Activated naive CD8-positive, alpha-beta T cell treated with anti-CD3 and anti-CD28 coated beads for 36 hours (primary cell): ENCODE measurements at regions not wholly inside any gene's neighbourhood (a gene's known extent, or its start where the extent isn't known, plus 50 kb on each side); places are given as distances from the start of the nearest gene placed in this dataset.

Experiments used
- DNase-seq: peaks from one replicate; pipeline ENCODE4 v3.0.0; 2021
- H3K27ac Mint-ChIP-seq: one replicate; pipeline ENCODE4 v1.8.0; 2022; ENCODE audit warnings: mild to moderate bottlenecking, moderate library complexity, mixed read lengths
- H3K27me3 Mint-ChIP-seq: one replicate; pipeline ENCODE4 v1.8.0; 2022; ENCODE audit warnings: mild to moderate bottlenecking, mixed read lengths
- H3K36me3 Mint-ChIP-seq: one replicate; pipeline ENCODE4 v1.8.0; 2021; ENCODE audit warnings: mild to moderate bottlenecking, mixed read lengths
- H3K4me1 Mint-ChIP-seq: one replicate; pipeline ENCODE4 v1.8.0; 2021; ENCODE audit warnings: mixed read lengths
- H3K4me3 Mint-ChIP-seq: one replicate; pipeline ENCODE4 v1.8.0; 2022; ENCODE audit warnings: mild to moderate bottlenecking, moderate library complexity, mixed read lengths
- H3K9me3 Mint-ChIP-seq: one replicate; pipeline ENCODE4 v1.8.0; 2022; ENCODE audit warnings: mixed read lengths

- no peak overlapping the region for H3K27ac Mint-ChIP-seq
- peak; percentile 14 for DNase-seq
- no peak overlapping the region for H3K4me3 Mint-ChIP-seq
- no peaks in the 10 kb centered on the region for H3K27me3 Mint-ChIP-seq
- no peaks in the 10 kb centered on the region for H3K36me3 Mint-ChIP-seq
- peaks cover 2% of the 10 kb centered on the region for H3K9me3 Mint-ChIP-seq
- peaks cover 2% of the 10 kb centered on the region for H3K4me1 Mint-ChIP-seq
Observed at GRCh38 chr2:4047961-4048891, 344.9 kb downstream of the DCDC2C start.

GRCh38 chr2:4049463-4049862, 346.1 kb downstream of the DCDC2C start:
- peaks cover 2% of the 10 kb centered on the region for H3K4me1 Mint-ChIP-seq
- H3K27ac Mint-ChIP-seq, result no peak overlapping the region
- H3K4me3 Mint-ChIP-seq, result no peak overlapping the region
- H3K36me3 Mint-ChIP-seq, result no peaks in the 10 kb centered on the region
- no peaks in the 10 kb centered on the region for H3K9me3 Mint-ChIP-seq
- no peaks in the 10 kb centered on the region for H3K27me3 Mint-ChIP-seq
- DNase-seq, result no peak

- H3K27ac Mint-ChIP-seq, result no peak overlapping the region
- no peak overlapping the region for H3K4me3 Mint-ChIP-seq
- no peaks in the 10 kb centered on the region for H3K4me1 Mint-ChIP-seq
- no peaks in the 10 kb centered on the region for H3K27me3 Mint-ChIP-seq
- no peaks in the 10 kb centered on the region for H3K36me3 Mint-ChIP-seq
- no peak for DNase-seq
- H3K9me3 Mint-ChIP-seq, result no peaks in the 10 kb centered on the region
Observed at GRCh38 chr2:4053769-4054493, 350.6 kb downstream of the DCDC2C start.

- Mint-ChIP-seq H3K36me3 (no peaks in the 10 kb centered on the region), H3K27ac (no peak overlapping the region), H3K4me1 (no peaks in the 10 kb centered on the region)
Observed at GRCh38 chr2:4066217-4066616, 362.8 kb downstream of the DCDC2C start.

GRCh38 chr2:4073026-4073569, 369.7 kb downstream of the DCDC2C start:
- H3K9me3 Mint-ChIP-seq, result no peaks in the 10 kb centered on the region
- no peaks in the 10 kb centered on the region for H3K4me1 Mint-ChIP-seq
- no peak for DNase-seq
- no peaks in the 10 kb centered on the region for H3K36me3 Mint-ChIP-seq
- no peak overlapping the region for H3K27ac Mint-ChIP-seq
- H3K4me3 Mint-ChIP-seq, result no peak overlapping the region
- H3K27me3 Mint-ChIP-seq, result no peaks in the 10 kb centered on the region

More at GRCh38 chr2:4066217-4066616, 362.8 kb downstream of the DCDC2C start:
- no peak overlapping the region for H3K4me3 Mint-ChIP-seq
- no peaks in the 10 kb centered on the region for H3K27me3 Mint-ChIP-seq
- H3K9me3 Mint-ChIP-seq, result no peaks in the 10 kb centered on the region
- no peak for DNase-seq

- Mint-ChIP-seq H3K27me3 (no peaks in the 10 kb centered on the region), H3K4me1 (no peaks in the 10 kb centered on the region), H3K27ac (no peak overlapping the region), H3K4me3 (no peak overlapping the region), H3K36me3 (peaks cover 2% of the 10 kb centered on the region), H3K9me3 (no peaks in the 10 kb centered on the region)
- no peak for DNase-seq
Observed at GRCh38 chr2:4077017-4077416, 373.6 kb downstream of the DCDC2C start.

- Mint-ChIP-seq H3K27me3 (no peaks in the 10 kb centered on the region), H3K27ac (no peak overlapping the region), H3K36me3 (peaks cover 2% of the 10 kb centered on the region), H3K9me3 (peaks cover 1% of the 10 kb centered on the region), H3K4me1 (no peaks in the 10 kb centered on the region), H3K4me3 (no peak overlapping the region)
- no peak for DNase-seq
Observed at GRCh38 chr2:4085186-4085585, 381.8 kb downstream of the DCDC2C start.

- DNase-seq, result no peak
- Mint-ChIP-seq H3K36me3 (no peaks in the 10 kb centered on the region), H3K4me1 (no peaks in the 10 kb centered on the region), H3K4me3 (no peak overlapping the region), H3K9me3 (no peaks in the 10 kb centered on the region), H3K27me3 (no peaks in the 10 kb centered on the region), H3K27ac (no peak overlapping the region)
Observed at GRCh38 chr2:4090668-4091630, 387.6 kb downstream of the DCDC2C start.

GRCh38 chr2:4091869-4092268, 388.5 kb downstream of the DCDC2C start:
- no peaks in the 10 kb centered on the region for H3K9me3 Mint-ChIP-seq
- H3K4me1 Mint-ChIP-seq, result no peaks in the 10 kb centered on the region
- no peak for DNase-seq
- H3K4me3 Mint-ChIP-seq, result no peak overlapping the region
- no peaks in the 10 kb centered on the region for H3K36me3 Mint-ChIP-seq
- H3K27me3 Mint-ChIP-seq, result no peaks in the 10 kb centered on the region
- no peak overlapping the region for H3K27ac Mint-ChIP-seq

GRCh38 chr2:4094743-4095142, 391.4 kb downstream of the DCDC2C start:
- no peaks in the 10 kb centered on the region for H3K4me1 Mint-ChIP-seq
- no peak for DNase-seq
- no peaks in the 10 kb centered on the region for H3K9me3 Mint-ChIP-seq
- H3K27ac Mint-ChIP-seq, result no peak overlapping the region
- H3K27me3 Mint-ChIP-seq, result no peaks in the 10 kb centered on the region
- H3K4me3 Mint-ChIP-seq, result no peak overlapping the region
- no peaks in the 10 kb centered on the region for H3K36me3 Mint-ChIP-seq

GRCh38 chr2:4096978-4097766, 393.8 kb downstream of the DCDC2C start:
- H3K9me3 Mint-ChIP-seq, result no peaks in the 10 kb centered on the region
- DNase-seq, result no peak
- no peaks in the 10 kb centered on the region for H3K4me1 Mint-ChIP-seq
- no peaks in the 10 kb centered on the region for H3K36me3 Mint-ChIP-seq
- no peak overlapping the region for H3K4me3 Mint-ChIP-seq
- no peaks in the 10 kb centered on the region for H3K27me3 Mint-ChIP-seq
- H3K27ac Mint-ChIP-seq, result no peak overlapping the region

- Mint-ChIP-seq H3K9me3 (no peaks in the 10 kb centered on the region), H3K36me3 (no peaks in the 10 kb centered on the region), H3K4me3 (no peak overlapping the region), H3K27me3 (no peaks in the 10 kb centered on the region), H3K27ac (no peak overlapping the region), H3K4me1 (no peaks in the 10 kb centered on the region)
- DNase-seq, result no peak
Observed at GRCh38 chr2:4098137-4098536, 394.8 kb downstream of the DCDC2C start.

- Mint-ChIP-seq H3K27me3 (no peaks in the 10 kb centered on the region), H3K36me3 (no peaks in the 10 kb centered on the region), H3K27ac (no peak overlapping the region), H3K4me1 (no peaks in the 10 kb centered on the region), H3K4me3 (no peak overlapping the region), H3K9me3 (no peaks in the 10 kb centered on the region)
- no peak for DNase-seq
Observed at GRCh38 chr2:4101936-4102335, 398.6 kb downstream of the DCDC2C start.

- no peak overlapping the region for H3K4me3 Mint-ChIP-seq
- DNase-seq, result no peak
- H3K36me3 Mint-ChIP-seq, result no peaks in the 10 kb centered on the region
- no peaks in the 10 kb centered on the region for H3K27me3 Mint-ChIP-seq
- no peaks in the 10 kb centered on the region for H3K9me3 Mint-ChIP-seq
- H3K27ac Mint-ChIP-seq, result no peak overlapping the region
- no peaks in the 10 kb centered on the region for H3K4me1 Mint-ChIP-seq
Observed at GRCh38 chr2:4107179-4107578, 403.8 kb downstream of the DCDC2C start.
